NCI-H146 treated with DMSO at 0.1 percent for 48 hours (cell line): ENCODE measurements at regions not wholly inside any gene's neighbourhood (a gene's known extent, or its start where the extent isn't known, plus 50 kb on each side); places are given as distances from the start of the nearest gene placed in this dataset.

Experiments
- DNase-seq: peaks from one replicate; lab custom pipeline; 2025; ENCODE audit not compliant: unreplicated experiment; lab: John Stamatoyannopoulos, UW

- DNase-seq, result no peak
These were observed 111.0 kb upstream of the KL start for GRCh38 chr13:32905063-32905863.

DNA sequence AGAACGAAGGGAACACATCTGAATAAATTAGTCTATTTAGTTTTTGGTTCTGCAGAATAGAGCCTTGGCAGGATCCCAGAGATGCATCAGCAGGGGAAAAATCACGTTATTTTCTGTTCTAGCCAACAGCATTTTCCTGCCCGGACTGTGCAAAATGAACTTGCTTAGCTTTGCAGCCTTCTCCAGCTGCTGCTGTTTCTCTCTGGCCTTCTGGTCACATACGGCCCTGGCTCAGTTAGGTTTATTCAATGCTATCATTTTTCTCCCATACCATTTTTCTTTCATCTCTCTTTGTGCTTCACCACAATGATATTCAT, 110.4 kb upstream of the KL start:
- DNase-seq, result no peak

GRCh38 chr13:32907211-32907610, 109.0 kb upstream of the KL start:
- no peak for DNase-seq

DNA sequence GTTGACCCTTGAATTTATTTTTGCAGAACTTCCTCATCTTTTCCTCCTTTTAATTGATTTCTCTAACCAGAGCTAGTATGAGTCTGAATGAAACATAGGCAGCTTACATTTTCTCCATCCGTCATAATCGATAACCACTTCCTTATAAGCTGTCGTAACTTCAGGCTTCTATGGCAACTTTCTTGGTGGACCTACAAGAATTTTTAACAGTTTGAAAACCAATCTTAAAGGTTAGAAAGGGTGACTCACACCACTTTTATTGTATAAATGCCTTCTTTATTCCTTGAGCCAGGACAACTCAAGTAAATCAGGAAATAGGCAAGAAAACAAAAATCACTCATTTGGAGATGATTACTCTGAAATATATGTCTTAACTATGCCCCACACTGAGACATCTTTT, 105.7 kb upstream of the KL start:
- DNase-seq, result no peak

DNA sequence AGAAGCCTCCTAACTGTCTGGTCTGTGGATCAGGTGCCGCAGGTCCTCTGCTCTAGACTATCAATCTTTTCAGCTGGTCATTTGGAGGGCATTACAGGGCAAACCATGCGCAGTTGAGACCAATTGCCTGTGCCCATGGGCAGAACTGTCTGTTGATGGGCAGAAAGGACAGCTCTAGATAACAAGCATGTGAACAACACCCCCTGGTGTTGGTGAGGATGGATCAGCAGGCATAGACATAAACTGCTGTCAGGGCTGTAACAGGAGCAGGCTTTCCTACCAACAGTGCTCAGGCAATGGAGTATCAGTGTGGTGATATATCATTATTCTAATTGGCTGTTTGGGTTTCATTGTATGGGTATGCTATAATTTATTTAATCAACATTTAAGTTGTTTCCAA, 104.7 kb upstream of the KL start:
- peak; percentile 29 for DNase-seq

- no peak for DNase-seq
These were observed 101.5 kb upstream of the KL start for GRCh38 chr13:32914686-32915085.

DNA sequence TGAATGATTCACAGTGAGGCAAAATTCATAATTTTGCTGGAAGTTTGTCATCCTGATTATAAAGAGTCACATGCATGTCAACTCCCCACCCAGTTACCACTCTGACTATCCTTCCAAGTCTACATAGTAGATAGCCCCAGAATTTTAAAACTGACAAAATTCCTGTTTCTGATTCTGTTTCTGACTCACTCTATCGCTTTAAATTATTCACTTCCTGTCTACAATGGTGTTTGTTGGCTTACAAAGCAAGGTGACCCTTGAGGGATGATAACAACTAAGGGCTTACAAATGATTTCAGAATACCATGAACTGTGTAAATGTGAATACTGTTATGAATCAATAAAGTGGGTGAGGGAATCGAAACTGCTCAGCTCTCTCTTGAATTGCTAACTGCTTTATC, 98.7 kb upstream of the KL start:
- no peak for DNase-seq

DNA sequence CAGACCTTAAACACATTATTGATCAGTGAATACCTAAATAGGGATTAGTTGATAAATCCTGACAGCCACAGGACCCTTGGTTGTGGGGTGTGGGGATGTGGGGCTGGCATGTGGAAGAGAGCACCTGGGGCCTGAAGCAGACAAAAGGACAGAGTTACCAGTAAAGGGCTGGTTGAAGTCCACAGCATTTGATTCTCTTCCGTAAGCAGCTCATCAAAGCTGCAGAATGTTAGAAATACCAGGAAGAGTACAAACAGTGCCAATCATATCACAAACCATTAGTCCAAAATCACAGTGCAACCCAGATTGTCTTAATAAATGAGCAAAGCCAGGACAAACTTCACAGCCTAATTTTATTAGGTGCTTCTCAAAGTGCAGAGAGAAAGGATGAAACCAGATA, 92.5 kb upstream of the KL start:
- DNase-seq, result no peak

DNA sequence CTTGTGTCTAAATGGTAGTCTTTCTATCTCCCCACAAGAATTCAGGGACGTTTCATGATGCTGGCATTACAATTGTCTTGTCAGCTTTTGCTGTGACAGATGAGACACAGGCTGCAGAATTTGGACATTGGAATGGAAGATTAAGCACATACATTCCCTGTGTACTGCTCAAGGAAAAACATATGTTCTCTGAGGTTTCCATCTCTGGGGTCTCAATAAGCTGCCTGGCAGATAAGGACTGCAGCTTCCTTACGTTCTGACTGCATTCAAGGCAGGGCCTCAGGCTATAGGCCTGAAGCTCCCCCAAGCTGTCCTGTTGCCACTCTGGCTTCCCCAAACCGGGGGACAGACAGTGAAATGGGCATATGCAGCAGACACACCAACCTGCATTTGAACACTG, 91.3 kb upstream of the KL start:
- no peak for DNase-seq

DNA sequence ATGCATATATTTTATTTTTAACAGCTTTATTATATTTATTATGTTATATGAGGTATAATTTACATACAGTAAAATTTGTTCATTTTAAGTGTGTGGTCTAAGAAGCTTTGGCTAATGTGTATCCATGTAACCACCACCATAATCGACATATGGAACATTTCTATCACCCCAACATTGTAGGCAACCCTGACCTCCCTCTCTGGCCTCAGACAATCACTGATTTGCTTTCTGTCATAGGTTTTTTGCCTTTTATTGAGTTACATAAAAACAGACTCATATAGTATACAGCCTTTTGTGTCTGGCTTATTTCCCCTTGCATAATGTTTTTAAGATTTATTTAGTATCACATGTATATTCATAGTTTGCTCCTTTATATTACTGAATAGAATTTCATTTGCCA, 90.7 kb upstream of the KL start:
- no peak for DNase-seq

GRCh38 chr13:32932376-32932775, 83.8 kb upstream of the KL start:
- DNase-seq, result no peak

DNA sequence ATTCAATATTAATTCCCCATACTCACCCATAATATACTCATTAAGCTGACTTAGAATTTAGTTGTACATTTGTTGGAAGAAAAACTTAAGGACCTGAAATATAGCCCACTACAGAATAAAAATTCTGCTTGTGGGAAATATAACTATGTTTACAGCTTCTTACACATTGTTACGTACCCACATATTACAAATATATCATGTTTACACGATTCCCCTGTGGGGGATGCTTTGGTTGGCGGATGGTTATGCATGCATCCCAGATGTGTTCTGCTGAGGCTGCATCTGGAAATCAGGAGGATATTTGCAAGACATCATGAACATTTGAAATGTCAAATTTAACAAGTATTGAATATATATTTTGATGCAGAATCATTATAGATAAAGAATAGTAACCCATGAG, 79.5 kb upstream of the KL start:
- no peak for DNase-seq

GRCh38 chr13:32938314-32938713, 77.9 kb upstream of the KL start:
- no peak for DNase-seq

DNA sequence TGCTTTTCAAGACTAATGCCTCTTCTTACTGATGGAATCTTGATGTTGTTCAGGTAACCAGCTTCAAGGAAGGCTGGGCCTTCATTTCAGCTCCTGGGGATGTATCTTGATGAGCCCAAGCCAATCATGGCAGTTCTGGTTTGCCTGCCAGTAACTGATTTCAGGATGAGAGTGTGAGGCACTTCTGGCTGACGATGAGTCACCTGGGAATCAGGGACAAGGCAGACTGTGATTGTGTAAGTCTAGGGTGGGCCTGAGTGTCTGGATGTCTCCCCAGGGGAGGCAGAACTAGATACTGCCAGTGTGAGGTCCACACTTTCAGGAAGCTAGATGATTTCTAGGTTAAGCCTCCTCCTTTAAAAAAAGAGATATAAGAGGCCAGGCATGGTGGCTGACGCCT, 77.3 kb upstream of the KL start:
- no peak for DNase-seq

GRCh38 chr13:32940601-32941000, 75.6 kb upstream of the KL start:
- DNase-seq, result no peak

DNA sequence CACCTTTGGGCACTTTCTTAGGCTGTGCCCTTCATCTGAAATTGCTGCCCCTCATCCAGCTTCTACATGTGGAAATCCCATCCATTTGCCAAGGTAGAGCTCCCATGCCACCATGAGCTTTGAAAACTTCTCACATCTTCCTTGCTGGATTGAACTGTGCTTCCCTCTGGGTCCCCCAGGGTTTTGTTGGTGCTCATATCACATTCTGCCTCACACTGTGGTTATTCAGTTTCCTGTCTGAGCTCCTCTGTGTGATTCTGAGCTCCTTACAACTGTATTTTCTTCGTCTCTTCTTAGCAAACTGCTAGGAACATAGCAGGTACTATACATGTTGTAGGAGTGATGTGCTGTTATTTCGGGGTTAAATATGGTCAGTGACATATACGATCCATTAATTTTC, 74.9 kb upstream of the KL start:
- DNase-seq, result no peak

- no peak for DNase-seq
These were observed 69.7 kb upstream of the KL start for GRCh38 chr13:32946558-32946957.

DNA sequence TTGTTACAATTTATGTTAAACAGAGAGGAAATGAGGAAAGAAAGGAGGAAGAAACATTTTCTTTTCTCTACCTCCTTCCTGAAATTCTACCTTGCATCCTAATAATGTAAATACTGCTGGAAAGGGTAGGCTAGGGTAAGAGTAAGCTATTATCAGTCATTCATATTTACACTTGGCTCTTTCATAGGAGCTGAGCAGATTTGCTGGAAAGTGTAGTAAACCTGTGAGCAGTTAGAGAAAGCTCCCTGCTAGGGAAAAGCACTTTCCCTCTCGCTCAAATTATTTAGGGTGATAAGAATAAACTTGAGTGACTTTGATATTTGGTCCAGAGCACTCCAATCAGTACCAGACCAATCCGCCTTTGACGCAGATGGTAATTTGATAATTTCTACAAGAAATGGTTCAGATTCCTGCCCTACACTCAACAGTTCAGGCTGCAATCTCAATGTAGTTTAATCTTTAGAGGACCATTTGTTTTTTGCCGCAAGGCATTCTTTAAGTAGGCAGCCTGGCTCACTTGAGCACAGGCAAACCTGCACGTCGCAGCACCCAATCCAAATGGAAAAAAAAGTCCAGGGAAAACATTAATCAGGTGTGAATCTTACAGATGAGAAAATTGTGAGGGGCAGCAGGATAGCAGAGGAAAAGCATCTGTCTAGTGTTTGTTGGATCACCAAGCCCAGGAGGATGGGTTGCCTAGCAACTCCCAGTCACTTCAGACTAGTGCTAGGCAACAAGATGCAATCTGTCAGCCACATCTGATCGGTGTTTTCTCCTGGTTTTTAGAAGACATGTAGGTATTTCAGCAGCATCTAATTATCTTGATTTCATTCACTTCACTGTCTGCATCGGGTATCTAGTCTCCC, 68.6 kb upstream of the KL start:
- DNase-seq, result peak; percentile 42

DNA sequence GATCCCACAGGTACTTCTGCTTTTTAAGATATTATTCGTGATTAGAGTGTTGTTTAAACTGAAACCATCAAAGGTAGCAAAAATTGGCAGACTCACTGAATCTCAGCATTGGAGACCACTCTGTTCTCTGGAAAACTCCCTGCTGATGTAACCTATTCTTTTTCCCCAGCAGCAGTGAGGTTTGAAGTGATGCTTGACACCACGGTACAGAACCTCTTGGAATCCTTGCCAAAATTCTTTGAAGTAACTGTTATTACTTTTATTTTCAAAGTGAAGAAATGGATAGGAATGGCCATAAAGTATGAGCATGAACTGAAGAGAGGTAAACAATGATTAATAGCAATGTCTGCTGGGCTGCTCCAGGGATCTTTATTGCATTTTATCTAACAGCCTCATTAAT, 66.4 kb upstream of the KL start:
- DNase-seq, result no peak

DNA sequence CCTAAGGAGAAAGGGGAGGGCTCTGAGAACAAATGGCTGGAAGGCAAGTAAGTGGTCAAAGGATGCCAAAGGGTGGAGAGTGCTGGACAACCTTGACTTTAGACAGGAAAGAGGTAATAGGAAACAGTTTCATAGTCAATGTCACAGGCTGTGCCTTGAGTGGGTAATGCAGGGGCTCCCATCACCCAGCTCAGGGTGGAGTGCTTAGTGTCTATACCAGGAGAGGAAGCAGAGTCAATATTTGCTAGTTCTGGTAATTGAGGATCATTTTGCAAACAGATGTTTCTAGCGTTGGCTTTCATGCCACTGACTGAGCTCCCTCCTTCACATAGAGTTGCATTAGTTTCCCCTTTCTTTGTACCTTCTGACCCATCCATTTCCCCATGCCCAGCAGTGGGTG, 64.6 kb upstream of the KL start:
- DNase-seq, result peak; percentile 93

DNA sequence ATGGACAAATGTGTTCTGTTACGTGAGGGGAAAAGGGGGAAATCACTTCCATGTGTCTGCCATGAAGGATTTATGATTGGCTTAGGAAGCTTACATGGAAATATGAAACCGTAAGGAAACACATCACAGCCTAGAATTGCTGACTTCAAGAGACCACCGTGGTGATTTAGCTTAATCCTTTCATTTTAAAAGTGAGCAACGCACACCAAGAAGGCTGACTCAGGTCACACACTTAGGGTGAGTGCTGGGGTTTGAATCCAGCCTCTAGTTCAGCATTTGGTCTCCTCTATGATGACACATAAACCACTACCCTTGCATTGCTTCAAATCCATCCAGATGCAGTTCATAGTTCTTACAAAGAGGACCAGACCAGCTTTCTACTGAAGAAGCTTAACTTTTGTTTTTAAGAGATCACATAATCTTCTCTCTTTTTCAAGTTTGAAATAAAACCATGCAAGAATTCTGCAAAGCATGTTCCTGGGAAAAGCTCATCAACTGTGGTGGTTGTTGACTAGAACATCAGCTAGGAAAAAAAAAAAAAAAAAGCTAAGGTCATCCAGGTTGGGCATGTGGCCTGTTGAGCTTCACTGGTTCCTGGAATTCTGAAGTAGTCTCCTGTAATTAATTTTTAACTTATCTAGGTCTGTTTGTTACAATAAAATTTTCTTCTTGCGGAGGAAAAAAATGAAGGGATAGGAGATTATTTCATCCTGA, 60.2 kb upstream of the KL start:
- DNase-seq, result no peak

- no peak for DNase-seq
These were observed 59.7 kb upstream of the KL start for GRCh38 chr13:32956595-32956933.
